Body of pancreas (tissue), 4 donors: ENCODE measurements at regions not wholly inside any gene's neighbourhood (a gene's known extent, or its start where the extent isn't known, plus 50 kb on each side); places are given as distances from the start of the nearest gene placed in this dataset.

Experiments
- POLR2A ChIP-seq, 3 donors: fragments of 450-650 bp; IDR thresholded peaks; one replicate each; pipeline ENCODE4 v1.6.1; 2016; ENCODE audit warnings: antibody characterized with exemption in 3 of 3, mild to moderate bottlenecking in 2 of 3
- TF ChIP-seq, protein P1 (sequence below), 7 experiments: fragments of 450-650 bp in 4 of 7; fragments of 200-600 bp in 3 of 7; sonication (generic) in 3 of 7; IDR thresholded peaks; one replicate each; pipeline ENCODE4 v1.5.1; 2016 to 2019; ENCODE audit warnings: antibody characterized with exemption in 7 of 7

DNA sequence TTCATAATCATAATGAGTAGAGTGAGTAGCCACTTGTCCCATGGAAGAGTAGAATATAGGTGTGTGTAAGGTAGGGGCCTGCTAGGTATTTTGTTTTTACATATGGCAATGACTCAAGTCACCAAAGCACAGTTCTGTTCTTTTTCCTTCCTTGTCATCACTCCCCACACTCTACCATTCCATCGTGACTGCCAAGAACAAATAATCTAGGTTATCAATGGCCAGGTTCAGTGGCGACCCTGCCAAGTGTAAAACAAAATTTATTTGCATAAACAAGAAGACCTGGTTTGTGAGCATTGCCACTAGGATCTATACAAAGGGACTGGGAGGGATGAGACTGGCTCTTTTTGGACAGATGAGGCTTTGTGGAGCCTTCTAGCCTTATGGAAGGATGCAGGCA, 55.2 kb upstream of the RANBP3L start:
- TF ChIP-seq, protein P1, sequence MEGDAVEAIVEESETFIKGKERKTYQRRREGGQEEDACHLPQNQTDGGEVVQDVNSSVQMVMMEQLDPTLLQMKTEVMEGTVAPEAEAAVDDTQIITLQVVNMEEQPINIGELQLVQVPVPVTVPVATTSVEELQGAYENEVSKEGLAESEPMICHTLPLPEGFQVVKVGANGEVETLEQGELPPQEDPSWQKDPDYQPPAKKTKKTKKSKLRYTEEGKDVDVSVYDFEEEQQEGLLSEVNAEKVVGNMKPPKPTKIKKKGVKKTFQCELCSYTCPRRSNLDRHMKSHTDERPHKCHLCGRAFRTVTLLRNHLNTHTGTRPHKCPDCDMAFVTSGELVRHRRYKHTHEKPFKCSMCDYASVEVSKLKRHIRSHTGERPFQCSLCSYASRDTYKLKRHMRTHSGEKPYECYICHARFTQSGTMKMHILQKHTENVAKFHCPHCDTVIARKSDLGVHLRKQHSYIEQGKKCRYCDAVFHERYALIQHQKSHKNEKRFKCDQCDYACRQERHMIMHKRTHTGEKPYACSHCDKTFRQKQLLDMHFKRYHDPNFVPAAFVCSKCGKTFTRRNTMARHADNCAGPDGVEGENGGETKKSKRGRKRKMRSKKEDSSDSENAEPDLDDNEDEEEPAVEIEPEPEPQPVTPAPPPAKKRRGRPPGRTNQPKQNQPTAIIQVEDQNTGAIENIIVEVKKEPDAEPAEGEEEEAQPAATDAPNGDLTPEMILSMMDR (IDR thresholded peaks at IDR 0.05): no peak
- no peak for TF ChIP-seq POLR2A (IDR thresholded peaks at IDR 0.05)
